HL-60 (cell line): ENCODE measurements at regions not wholly inside any gene's neighbourhood (a gene's known extent, or its start where the extent isn't known, plus 50 kb on each side); places are given as distances from the start of the nearest gene placed in this dataset.

Source experiments
- DNase-seq, 2 experiments: peaks; one replicate each; pipeline ENCODE4 v3.0.0-alpha.2; 2010 to 2020; ENCODE audit warnings: low read depth in 1 of 2, low spot score in 1 of 2
- H3K27ac ChIP-seq: fragments of 250-450 bp; sonication (Bioruptor Pico); replicated peaks from 2 replicates; pipeline ENCODE4 v1.5.1; 2020; ENCODE audit warnings: mild to moderate bottlenecking, moderate library complexity
- H3K27me3 ChIP-seq: fragments of 250-450 bp; sonication (Bioruptor Pico); 2 replicates; pipeline ENCODE4 v1.5.1; 2021; ENCODE audit warnings: mild to moderate bottlenecking, moderate library complexity; ENCODE audit not compliant: insufficient read depth, poor library complexity, severe bottlenecking
- H3K4me3 ChIP-seq: replicated peaks from 2 replicates; pipeline ENCODE4 v1.5.1; 2011; ENCODE audit warnings: mild to moderate bottlenecking, control low read depth, low read length; ENCODE audit not compliant: insufficient read depth
- CTCF ChIP-seq: IDR thresholded peaks from one replicate; pipeline ENCODE4 v1.5.1; 2011; ENCODE audit warnings: low read length, control low read depth, inconsistent platforms; ENCODE audit not compliant: insufficient read depth
- GABPA ChIP-seq: IDR thresholded peaks from 2 replicates; pipeline ENCODE4 v1.6.1; 2012; ENCODE audit warnings: low read depth
- POLR2AphosphoS5 ChIP-seq: IDR thresholded peaks from 2 replicates; pipeline ENCODE4 v1.6.1; 2012; ENCODE audit warnings: low read depth
- REST ChIP-seq: IDR thresholded peaks from 2 replicates; pipeline ENCODE4 v1.6.1; 2012; ENCODE audit warnings: low read depth; ENCODE audit not compliant: insufficient replicate concordance
- SPI1 ChIP-seq: IDR thresholded peaks from 2 replicates; pipeline ENCODE4 v1.6.1; 2012; ENCODE audit warnings: low read depth, mild to moderate bottlenecking, borderline replicate concordance

- no peak overlapping the region for H3K4me3 ChIP-seq
- H3K27ac ChIP-seq: no peak overlapping the region
- H3K27me3 ChIP-seq: no peaks in the 10 kb centered on the region
- DNase-seq: no peak
- no peak for TF ChIP-seq GABPA
- TF ChIP-seq CTCF: no peak
- TF ChIP-seq POLR2AphosphoS5: no peak
- no peak for TF ChIP-seq REST
- TF ChIP-seq SPI1: no peak
Measured at GRCh38 chr6:19536838-19537237, 300.3 kb upstream of the ID4 start.

- no peak overlapping the region for H3K27ac ChIP-seq
- H3K4me3 ChIP-seq: no peak overlapping the region
- TF ChIP-seq POLR2AphosphoS5: no peak
- no peak for TF ChIP-seq REST
- no peak for TF ChIP-seq GABPA
- TF ChIP-seq CTCF: no peak
- TF ChIP-seq SPI1: no peak
- H3K27me3 ChIP-seq: no peaks in the 10 kb centered on the region
- DNase-seq: no peak
Measured at GRCh38 chr6:19538096-19538495, 299.1 kb upstream of the ID4 start.

- H3K27me3 ChIP-seq: no peaks in the 10 kb centered on the region
- TF ChIP-seq REST: no peak
- no peak for TF ChIP-seq GABPA
- TF ChIP-seq CTCF: no peak
- no peak for TF ChIP-seq SPI1
- no peak for DNase-seq
- H3K27ac ChIP-seq: no peak overlapping the region
- no peak overlapping the region for H3K4me3 ChIP-seq
Measured at GRCh38 chr6:19547507-19547906, 289.7 kb upstream of the ID4 start.
